ENCODE measurements at regions not wholly inside any gene's neighbourhood (a gene's known extent, or its start where the extent isn't known, plus 50 kb on each side); places are given as distances from the start of the nearest gene placed in this dataset.

DNA sequence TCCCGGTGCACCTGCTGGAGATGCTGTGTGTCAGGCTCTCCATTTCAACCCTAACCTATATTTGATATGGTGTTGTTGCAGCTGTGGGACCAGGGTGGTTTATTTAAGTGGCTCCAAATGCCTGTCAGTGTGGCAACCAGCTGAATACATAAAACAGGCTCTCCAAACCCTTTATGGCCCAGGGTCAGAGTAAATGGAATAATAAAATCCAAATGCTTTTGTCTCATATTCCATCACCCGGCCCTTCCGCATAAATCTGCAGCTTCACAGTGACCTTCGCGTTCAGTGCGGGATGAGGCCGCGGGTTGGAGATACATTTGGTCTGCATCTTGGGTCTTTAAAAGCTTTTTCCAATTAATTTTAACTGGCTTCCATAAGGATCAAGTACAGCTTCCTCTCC lies 382.1 kb upstream of the NR2F2 start:
- no peak for DNase-seq

- no peak for DNase-seq
Measured at GRCh38 chr15:95953032-95953431, 377.5 kb upstream of the NR2F2 start.

GRCh38 chr15:95957861-95958260 lies 372.6 kb upstream of the NR2F2 start:
- DNase-seq, result no peak

GRCh38 chr15:95958382-95958781 lies 372.1 kb upstream of the NR2F2 start:
- no peak for DNase-seq

GRCh38 chr15:95968856-95969255 lies 361.6 kb upstream of the NR2F2 start:
- DNase-seq, result no peak

DNA sequence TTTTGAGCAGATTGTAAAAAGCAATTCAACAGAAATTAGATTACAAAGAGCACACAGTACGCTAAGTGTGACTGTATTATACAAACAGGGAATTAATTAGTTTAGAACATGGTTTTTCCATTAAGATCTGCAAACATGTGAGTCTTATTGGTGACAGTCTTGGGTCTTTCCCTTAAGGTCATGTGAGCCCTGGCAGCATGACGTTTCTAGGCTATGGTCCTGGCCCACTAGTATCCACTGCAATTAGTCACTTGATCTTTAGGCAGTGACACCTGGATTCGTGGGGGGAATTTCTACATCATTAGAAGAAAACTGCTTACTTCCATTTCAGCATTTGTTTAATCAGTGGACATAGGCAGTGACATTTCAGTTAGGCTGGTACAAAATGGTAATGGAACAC lies 360.2 kb upstream of the NR2F2 start:
- DNase-seq, result no peak

GRCh38 chr15:95972041-95972553 lies 358.4 kb upstream of the NR2F2 start:
- DNase-seq, result no peak

DNA sequence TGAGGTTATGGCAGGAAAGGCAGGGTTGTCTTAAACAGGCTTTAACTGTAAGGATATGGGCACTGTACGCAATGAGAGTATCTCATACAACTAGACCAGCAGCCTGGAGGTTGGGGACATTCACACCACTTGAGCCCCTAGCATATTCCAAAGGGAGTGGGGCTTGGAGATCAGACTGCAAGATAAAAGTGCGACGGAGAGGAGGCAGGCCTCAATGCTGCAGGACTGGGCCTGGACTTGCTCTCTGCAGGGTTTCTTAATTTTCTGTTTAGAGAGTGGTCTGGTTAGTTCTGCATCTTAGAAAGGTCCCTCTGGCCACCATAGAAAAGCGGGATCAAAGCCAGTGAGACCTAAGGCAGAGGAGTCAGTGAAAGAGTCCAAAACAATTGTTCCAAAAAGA lies 357.7 kb upstream of the NR2F2 start:
- DNase-seq, result no peak

DNA sequence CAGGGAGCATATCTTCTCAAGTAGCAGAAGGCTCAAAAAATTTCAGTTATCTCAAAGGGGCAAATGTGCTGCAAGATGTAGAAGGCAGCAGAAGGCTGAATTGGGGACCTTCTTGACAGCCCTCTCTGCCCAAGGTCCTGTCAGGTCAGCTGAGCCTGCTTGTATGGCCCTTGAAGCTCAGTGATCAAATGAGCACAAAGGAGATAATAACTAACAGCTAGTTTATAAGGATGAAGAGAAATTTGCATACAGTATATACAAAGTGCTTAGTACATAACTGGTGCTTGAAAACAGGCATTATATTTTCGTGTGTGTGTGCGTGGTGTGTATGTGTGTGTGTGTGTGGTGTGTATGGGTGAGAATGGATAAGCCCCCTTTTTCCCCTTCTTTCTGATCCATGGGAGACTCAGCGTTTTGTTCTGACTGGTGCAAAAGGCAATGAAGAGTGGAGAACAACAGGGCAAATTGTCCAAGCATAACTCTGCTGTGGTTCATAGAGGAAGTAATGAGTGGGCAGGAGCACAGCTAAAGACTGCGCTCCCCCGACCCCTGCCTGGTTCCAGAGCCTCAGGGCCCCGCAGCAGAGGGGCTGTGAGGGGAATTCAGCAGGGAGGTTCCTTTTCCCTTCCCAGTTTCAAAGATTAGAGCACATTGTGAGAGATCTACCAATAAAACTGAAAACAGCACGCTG lies 356.8 kb upstream of the NR2F2 start:
- DNase-seq, result no peak

- no peak for DNase-seq
Measured at GRCh38 chr15:95975212-95975611, 355.3 kb upstream of the NR2F2 start.

DNA sequence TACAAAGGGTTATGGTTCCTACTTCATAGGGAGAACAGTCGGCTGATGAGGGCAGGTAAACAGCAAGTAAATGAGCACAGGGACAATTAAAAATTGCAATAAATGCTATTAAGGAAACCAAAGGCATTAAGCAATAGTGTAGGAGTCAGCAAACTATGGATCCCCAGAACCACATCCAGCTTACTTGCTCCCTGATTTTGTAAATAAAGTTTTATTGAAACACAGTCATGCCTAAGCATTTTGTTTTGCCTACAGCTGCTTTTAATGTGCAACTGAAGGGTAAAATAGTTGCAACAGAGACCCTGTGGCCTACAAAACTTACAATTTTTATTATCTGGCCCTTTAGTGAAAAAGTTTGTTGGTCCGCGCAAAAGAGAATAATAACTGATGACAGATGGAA lies 351.2 kb upstream of the NR2F2 start:
- DNase-seq, result no peak

GRCh38 chr15:95981209-95981608 lies 349.3 kb upstream of the NR2F2 start:
- no peak for DNase-seq

- DNase-seq, result no peak
Measured at GRCh38 chr15:95987299-95987698, 343.2 kb upstream of the NR2F2 start.

DNA sequence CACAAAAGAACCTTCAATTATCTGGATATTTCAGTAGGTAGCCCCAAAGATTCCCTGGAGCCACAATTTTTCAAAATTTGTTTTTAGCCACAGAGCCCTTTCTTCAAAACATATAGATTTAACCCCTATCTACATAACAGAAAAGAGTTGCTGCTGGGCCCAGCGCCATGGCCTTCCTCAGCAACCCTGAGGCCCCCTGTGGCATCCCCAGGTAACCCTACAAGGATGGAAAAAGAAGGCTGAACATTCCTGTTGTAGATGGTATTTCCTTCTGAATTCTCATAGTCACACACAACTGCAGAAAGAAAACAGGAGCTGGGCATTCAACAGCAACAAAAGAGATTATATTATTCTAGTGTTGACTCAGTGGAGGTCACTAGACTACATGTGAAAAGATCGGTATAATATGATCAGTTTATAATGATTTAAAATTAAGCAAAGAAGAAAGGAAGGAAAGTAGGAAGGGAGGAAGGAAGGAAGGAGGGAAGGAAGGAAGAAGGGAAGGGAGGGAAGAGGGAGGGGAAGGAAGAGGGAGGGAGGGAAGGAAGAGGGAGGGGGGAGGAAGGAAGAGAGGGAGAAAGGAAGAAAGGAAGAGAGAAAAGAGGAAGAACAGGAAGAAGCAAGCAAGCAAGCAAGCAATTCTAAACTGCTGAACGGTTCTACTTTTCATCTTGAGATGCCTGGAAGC lies 342.5 kb upstream of the NR2F2 start:
- no peak for DNase-seq

DNA sequence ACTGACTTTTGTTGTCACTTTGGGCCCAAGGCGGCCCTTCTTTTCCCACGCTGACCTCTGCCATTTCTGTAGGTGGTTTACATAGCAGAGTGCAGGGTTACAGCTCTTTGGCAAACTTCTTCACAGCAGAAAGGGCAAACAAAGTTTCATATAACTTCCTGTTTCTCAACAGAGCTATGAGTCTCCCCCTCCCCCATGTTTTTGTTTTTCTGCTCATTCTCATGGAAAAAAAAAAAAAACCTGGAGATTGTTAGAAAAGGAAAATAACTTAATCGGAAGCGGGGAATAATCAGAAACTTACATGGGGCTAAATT lies 342.0 kb upstream of the NR2F2 start:
- no peak for DNase-seq

DNA sequence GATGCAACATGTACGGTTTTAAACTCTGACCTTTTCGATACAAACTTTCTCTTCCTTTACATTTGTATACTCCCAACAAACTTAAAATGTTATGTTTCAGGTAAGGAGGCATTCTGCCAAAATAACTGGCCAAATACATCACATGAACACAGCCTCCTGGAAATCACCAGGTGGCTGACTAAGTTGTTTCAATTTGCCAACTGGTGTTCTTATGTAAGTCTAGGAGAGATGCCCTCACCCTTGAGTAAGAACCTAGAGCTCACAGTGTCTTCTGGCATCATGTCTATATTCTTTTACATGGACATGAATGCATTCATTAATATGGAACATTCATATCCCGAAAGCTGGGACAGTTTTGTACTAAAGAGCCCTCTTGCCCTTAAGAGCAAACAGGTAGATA lies 341.1 kb upstream of the NR2F2 start:
- DNase-seq, result no peak

DNA sequence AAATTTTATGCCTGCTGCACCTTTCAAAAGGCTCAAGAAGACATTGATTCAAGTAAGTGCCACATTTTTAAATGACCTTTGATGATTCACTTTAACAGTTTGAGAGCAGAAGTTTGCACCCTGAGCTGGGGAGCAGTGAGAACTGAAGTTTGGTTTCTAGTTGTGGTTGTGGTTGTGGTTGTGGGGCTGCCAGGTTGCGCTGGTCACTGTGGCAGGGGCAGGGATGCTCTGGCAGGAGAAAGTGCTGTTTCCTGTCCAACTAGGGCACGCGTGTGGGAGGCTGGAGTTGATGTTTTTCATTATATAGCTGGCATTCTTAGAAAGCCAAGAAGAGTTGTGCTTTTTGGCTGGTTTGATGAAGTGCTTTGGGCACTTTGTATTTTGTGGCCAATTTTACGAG lies 339.7 kb upstream of the NR2F2 start:
- no peak for DNase-seq

- DNase-seq, result no peak
Measured at GRCh38 chr15:95994418-95994817, 336.1 kb upstream of the NR2F2 start.

GRCh38 chr15:95995375-95996168 lies 334.9 kb upstream of the NR2F2 start:
- no peak for DNase-seq

GRCh38 chr15:95996494-95996893 lies 334.0 kb upstream of the NR2F2 start:
- no peak for DNase-seq

- no peak for DNase-seq
Measured at GRCh38 chr15:95998935-95999334, 331.6 kb upstream of the NR2F2 start.

GRCh38 chr15:96002890-96003859 lies 327.3 kb upstream of the NR2F2 start:
- DNase-seq, result no peak

GRCh38 chr15:96005906-96006305 lies 324.6 kb upstream of the NR2F2 start:
- no peak for DNase-seq

Data from stimulated activated CD4-positive, alpha-beta T cell treated with anti-CD3 and anti-CD28 coated beads, Interleukin-4, amount 100 ng/mL, for 1 hour (primary cell).